ENCODE measurements at regions not wholly inside any gene's neighbourhood (a gene's known extent, or its start where the extent isn't known, plus 50 kb on each side); places are given as distances from the start of the nearest gene placed in this dataset.

DNA sequence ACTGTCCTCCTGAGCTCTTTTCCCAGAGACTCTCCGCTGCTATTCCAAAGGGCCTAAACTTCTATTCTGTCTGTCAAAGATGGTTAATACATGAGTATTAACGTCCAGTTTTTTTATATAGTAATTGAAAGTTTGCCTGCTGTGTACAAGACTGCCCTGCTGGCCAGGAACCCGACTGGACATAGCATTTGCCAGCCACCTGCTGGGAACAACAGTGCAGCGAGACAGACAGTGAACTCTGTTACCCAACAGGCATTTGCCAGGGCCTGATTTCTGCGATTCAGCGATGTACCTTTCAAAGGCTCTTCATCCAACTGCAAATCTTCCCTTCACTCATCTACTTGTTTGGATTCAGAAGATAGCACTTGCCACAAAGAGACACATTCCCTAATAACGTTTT is 128.8 kb upstream of the SEM1 start:
- H3K36me3 ChIP-seq, result no peaks in the 10 kb centered on the region
- DNase-seq, result no peak
- no peaks in the 10 kb centered on the region for H3K27me3 ChIP-seq (ENCODE audit: insufficient read depth, low read depth, severe bottlenecking)
- H3K9me3 ChIP-seq (ENCODE audit: severe bottlenecking), result no peaks in the 10 kb centered on the region
- TF ChIP-seq, protein P1, sequence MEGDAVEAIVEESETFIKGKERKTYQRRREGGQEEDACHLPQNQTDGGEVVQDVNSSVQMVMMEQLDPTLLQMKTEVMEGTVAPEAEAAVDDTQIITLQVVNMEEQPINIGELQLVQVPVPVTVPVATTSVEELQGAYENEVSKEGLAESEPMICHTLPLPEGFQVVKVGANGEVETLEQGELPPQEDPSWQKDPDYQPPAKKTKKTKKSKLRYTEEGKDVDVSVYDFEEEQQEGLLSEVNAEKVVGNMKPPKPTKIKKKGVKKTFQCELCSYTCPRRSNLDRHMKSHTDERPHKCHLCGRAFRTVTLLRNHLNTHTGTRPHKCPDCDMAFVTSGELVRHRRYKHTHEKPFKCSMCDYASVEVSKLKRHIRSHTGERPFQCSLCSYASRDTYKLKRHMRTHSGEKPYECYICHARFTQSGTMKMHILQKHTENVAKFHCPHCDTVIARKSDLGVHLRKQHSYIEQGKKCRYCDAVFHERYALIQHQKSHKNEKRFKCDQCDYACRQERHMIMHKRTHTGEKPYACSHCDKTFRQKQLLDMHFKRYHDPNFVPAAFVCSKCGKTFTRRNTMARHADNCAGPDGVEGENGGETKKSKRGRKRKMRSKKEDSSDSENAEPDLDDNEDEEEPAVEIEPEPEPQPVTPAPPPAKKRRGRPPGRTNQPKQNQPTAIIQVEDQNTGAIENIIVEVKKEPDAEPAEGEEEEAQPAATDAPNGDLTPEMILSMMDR (IDR thresholded peaks at IDR 0.05; ENCODE audit: low read depth, low read length), result no peak
- no peak overlapping the region for H3K27ac ChIP-seq
- H3K4me3 ChIP-seq (ENCODE audit: low read depth, low read length), result no peak overlapping the region

DNA sequence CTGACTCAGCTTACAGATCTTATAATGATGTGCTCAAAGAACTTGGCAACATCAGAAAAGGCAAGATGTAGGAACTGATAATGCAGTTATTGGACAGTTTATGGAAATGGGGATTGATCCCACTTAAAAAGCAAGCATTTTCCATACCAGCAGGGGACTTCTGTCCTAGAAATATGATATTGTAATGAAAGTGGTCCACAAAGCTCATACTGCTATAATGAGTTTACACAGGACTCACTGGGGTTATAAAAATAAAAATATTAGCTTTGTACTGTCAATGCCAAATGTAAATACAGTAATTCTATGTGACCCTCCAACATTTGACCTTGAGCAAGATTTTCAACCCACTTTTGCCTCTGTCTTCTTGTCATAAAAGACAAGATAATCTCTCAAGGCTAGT is 145.5 kb upstream of the SEM1 start:
- no peaks in the 10 kb centered on the region for H3K36me3 ChIP-seq
- no peak overlapping the region for H3K27ac ChIP-seq
- H3K27me3 ChIP-seq (ENCODE audit: insufficient read depth, low read depth, severe bottlenecking), result no peaks in the 10 kb centered on the region
- no peak overlapping the region for H3K4me3 ChIP-seq (ENCODE audit: low read depth, low read length)
- no peaks in the 10 kb centered on the region for H3K9me3 ChIP-seq (ENCODE audit: severe bottlenecking)
- DNase-seq, result no peak
- TF ChIP-seq, protein P1 (IDR thresholded peaks at IDR 0.05; ENCODE audit: low read depth, low read length), result no peak

DNA sequence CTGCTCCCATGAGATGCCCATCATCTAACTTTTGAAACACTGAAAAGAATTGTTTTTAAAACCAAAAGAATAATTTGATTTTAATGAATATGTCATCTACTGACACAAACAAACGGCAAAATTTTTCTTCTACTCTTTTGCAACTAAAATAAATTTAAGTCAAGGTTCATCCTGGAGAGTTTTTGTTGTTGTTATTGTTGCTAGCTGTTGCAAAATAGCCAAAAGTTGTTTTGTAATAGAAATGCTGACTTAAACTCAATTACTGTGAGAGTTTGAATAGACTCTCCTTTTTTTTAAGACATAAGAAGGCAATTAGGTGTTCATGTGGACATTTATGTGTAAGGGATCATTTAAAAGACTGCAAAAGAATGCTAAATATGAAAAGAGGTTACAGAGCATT is 146.0 kb upstream of the SEM1 start:
- H3K36me3 ChIP-seq, result no peaks in the 10 kb centered on the region
- no peaks in the 10 kb centered on the region for H3K27me3 ChIP-seq (ENCODE audit: insufficient read depth, low read depth, severe bottlenecking)
- DNase-seq, result no peak

DNA sequence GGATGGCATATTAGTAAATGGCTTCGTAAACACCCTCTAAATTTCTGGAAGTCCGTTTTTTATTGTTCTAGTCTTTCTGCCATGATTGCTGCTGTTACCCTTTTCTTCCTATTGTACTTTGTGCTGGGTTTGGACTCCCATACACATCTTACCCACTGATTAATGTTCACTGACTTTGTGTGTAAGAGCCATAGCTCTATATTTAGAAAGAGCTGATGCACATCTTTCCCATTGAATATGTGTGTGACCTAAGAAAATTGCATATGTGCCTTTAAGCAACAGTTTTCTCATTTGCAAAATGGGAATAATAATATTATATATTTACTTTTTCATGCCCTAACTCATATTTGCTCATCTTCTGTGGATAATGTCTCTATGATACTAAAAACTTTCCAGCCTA is 135.8 kb upstream of the DLX6 start:
- H3K27ac ChIP-seq, result no peak overlapping the region
- TF ChIP-seq, protein P1 (IDR thresholded peaks at IDR 0.05; ENCODE audit: low read depth, low read length), result no peak
- no peaks in the 10 kb centered on the region for H3K9me3 ChIP-seq (ENCODE audit: severe bottlenecking)
- H3K4me3 ChIP-seq (ENCODE audit: low read depth, low read length), result no peak overlapping the region
- no peaks in the 10 kb centered on the region for H3K36me3 ChIP-seq
- H3K27me3 ChIP-seq (ENCODE audit: insufficient read depth, low read depth, severe bottlenecking), result no peaks in the 10 kb centered on the region
- DNase-seq, result no peak

More for the DNA sequence above, 146.0 kb upstream of the SEM1 start:
- Histone ChIP-seq H3K4me3 (ENCODE audit: low read depth, low read length) (no peak overlapping the region), H3K27ac (no peak overlapping the region), H3K9me3 (ENCODE audit: severe bottlenecking) (no peaks in the 10 kb centered on the region)
- TF ChIP-seq, protein P1 (IDR thresholded peaks at IDR 0.05; ENCODE audit: low read depth, low read length), result no peak

DNA sequence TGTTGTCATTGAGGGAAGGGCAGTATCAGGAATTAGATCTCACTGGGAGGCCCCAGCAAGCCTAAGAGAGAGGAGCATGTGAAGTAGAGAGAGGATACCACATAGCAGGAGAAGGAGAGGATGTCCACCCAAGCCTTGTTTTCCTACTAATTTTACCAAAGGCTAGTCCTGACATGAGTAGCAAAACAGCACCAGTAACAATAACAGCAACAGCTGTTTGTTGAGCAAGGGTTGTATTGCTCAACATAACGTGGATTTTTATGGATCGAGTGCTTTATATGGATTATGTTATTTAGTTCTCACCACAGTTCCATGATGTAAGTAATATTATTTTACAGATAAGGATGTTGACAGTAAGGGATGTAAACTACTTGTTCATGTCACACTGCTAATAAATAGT is 135.2 kb upstream of the DLX6 start:
- no peak for DNase-seq
- Histone ChIP-seq H3K27me3 (ENCODE audit: insufficient read depth, low read depth, severe bottlenecking) (no peaks in the 10 kb centered on the region), H3K36me3 (no peaks in the 10 kb centered on the region), H3K27ac (no peak overlapping the region), H3K9me3 (ENCODE audit: severe bottlenecking) (no peaks in the 10 kb centered on the region), H3K4me3 (ENCODE audit: low read depth, low read length) (no peak overlapping the region)
- TF ChIP-seq, protein P1 (IDR thresholded peaks at IDR 0.05; ENCODE audit: low read depth, low read length), result no peak

DNA sequence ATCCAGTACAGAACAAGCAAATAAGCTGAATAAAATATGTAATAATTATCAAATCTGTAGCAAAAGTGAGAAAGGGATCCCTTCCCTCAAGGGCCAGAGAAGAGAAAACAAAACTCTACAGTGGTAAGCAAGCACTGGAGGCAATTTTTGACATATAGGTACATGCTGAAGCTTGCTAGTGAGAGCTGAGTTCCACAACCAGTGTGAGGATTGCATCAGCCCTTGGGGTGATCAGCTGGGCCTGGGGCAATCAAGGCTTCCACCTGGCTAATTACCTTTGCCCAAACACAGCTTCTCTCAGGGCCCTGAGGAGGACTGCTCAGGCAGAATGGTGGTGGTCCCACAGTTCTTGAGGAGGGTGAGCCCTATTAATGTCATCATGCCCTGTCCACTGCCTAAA is 134.4 kb upstream of the DLX6 start:
- TF ChIP-seq, protein P1 (IDR thresholded peaks at IDR 0.05; ENCODE audit: low read depth, low read length), result no peak
- DNase-seq, result no peak
- no peak overlapping the region for H3K4me3 ChIP-seq (ENCODE audit: low read depth, low read length)
- H3K27me3 ChIP-seq (ENCODE audit: insufficient read depth, low read depth, severe bottlenecking), result no peaks in the 10 kb centered on the region
- no peak overlapping the region for H3K27ac ChIP-seq
- H3K36me3 ChIP-seq, result no peaks in the 10 kb centered on the region
- H3K9me3 ChIP-seq (ENCODE audit: severe bottlenecking), result no peaks in the 10 kb centered on the region

Measured in WERI-Rb-1 (cell line).